ENCODE measurements at regions not wholly inside any gene's neighbourhood (a gene's known extent, or its start where the extent isn't known, plus 50 kb on each side); places are given as distances from the start of the nearest gene placed in this dataset.

- no peak for TF ChIP-seq POLR2A (IDR thresholded peaks at IDR 0.05; ENCODE audit: extremely low read depth, insufficient read length)
- TF ChIP-seq, protein P1, sequence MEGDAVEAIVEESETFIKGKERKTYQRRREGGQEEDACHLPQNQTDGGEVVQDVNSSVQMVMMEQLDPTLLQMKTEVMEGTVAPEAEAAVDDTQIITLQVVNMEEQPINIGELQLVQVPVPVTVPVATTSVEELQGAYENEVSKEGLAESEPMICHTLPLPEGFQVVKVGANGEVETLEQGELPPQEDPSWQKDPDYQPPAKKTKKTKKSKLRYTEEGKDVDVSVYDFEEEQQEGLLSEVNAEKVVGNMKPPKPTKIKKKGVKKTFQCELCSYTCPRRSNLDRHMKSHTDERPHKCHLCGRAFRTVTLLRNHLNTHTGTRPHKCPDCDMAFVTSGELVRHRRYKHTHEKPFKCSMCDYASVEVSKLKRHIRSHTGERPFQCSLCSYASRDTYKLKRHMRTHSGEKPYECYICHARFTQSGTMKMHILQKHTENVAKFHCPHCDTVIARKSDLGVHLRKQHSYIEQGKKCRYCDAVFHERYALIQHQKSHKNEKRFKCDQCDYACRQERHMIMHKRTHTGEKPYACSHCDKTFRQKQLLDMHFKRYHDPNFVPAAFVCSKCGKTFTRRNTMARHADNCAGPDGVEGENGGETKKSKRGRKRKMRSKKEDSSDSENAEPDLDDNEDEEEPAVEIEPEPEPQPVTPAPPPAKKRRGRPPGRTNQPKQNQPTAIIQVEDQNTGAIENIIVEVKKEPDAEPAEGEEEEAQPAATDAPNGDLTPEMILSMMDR (IDR thresholded peaks at IDR 0.05; ENCODE audit: low read depth, low read length), result peak; percentile 28
These were observed 94.7 kb upstream of the OSMR start for GRCh38 chr5:38751103-38751502.

All from NB4 (cell line).